GM21360 (cell line): ENCODE measurements at regions not wholly inside any gene's neighbourhood (a gene's known extent, or its start where the extent isn't known, plus 50 kb on each side); places are given as distances from the start of the nearest gene placed in this dataset.

Source experiments
- ATAC-seq: cut with Tn5 transposase; IDR thresholded peaks from one replicate; pipeline ENCODE4 v1.9.1; 2021; ENCODE audit warnings: mild to moderate bottlenecking, moderate library complexity; ENCODE audit not compliant: unreplicated experiment

GRCh38 chr9:17846948-17847655 is 268.2 kb downstream of the SH3GL2 start:
- no peak for ATAC-seq

- ATAC-seq = no peak
These were observed 269.0 kb downstream of the SH3GL2 start for GRCh38 chr9:17847908-17848307.

- no peak for ATAC-seq
These were observed 273.2 kb downstream of the SH3GL2 start for GRCh38 chr9:17852108-17852507.

- no peak for ATAC-seq
These were observed 275.6 kb downstream of the SH3GL2 start for GRCh38 chr9:17854487-17854886.

GRCh38 chr9:17856995-17857394 is 278.1 kb downstream of the SH3GL2 start:
- ATAC-seq = no peak

- ATAC-seq = no peak
These were observed 280.4 kb downstream of the SH3GL2 start for GRCh38 chr9:17859228-17859627.

- ATAC-seq = no peak
These were observed 281.1 kb downstream of the SH3GL2 start for GRCh38 chr9:17859987-17860386.

GRCh38 chr9:17862101-17862500 is 283.2 kb downstream of the SH3GL2 start:
- ATAC-seq = no peak

- no peak for ATAC-seq
These were observed 283.8 kb downstream of the SH3GL2 start for GRCh38 chr9:17862629-17863028.

GRCh38 chr9:17863213-17863883 is 284.5 kb downstream of the SH3GL2 start:
- ATAC-seq = peak; percentile 92

GRCh38 chr9:17863924-17864323 is 285.1 kb downstream of the SH3GL2 start:
- no peak for ATAC-seq

- ATAC-seq = no peak
These were observed 286.1 kb downstream of the SH3GL2 start for GRCh38 chr9:17864951-17865350.

GRCh38 chr9:17865881-17866280 is 287.0 kb downstream of the SH3GL2 start:
- no peak for ATAC-seq

- no peak for ATAC-seq
These were observed 291.9 kb downstream of the SH3GL2 start for GRCh38 chr9:17870722-17871121.

- no peak for ATAC-seq
These were observed 292.5 kb downstream of the SH3GL2 start for GRCh38 chr9:17871213-17871890.

- no peak for ATAC-seq
These were observed 297.0 kb downstream of the SH3GL2 start for GRCh38 chr9:17875886-17876285.

- no peak for ATAC-seq
These were observed 297.8 kb downstream of the SH3GL2 start for GRCh38 chr9:17876687-17877086.

GRCh38 chr9:17878810-17879370 is 300.0 kb downstream of the SH3GL2 start:
- peak; percentile 59 for ATAC-seq

- no peak for ATAC-seq
These were observed 302.5 kb downstream of the SH3GL2 start for GRCh38 chr9:17881371-17881770.

- no peak for ATAC-seq
These were observed 304.1 kb downstream of the SH3GL2 start for GRCh38 chr9:17882688-17883594.

GRCh38 chr9:17888066-17888465 is 309.2 kb downstream of the SH3GL2 start:
- ATAC-seq = no peak
